K562 (cell line): ENCODE measurements at regions not wholly inside any gene's neighbourhood (a gene's known extent, or its start where the extent isn't known, plus 50 kb on each side); places are given as distances from the start of the nearest gene placed in this dataset.

ENCODE experiments used
- ESRRB ChIP-seq: fragments of 250-450 bp; sonication (Bioruptor Pico); IDR thresholded peaks from 2 replicates; pipeline ENCODE4 v1.5.0; 2020; ENCODE audit warnings: mild to moderate bottlenecking, moderate library complexity, borderline replicate concordance
- EZH2 ChIP-seq: IDR thresholded peaks from 2 replicates; pipeline ENCODE4 v1.6.1; 2012; ENCODE audit warnings: low read depth, mild to moderate bottlenecking, inconsistent platforms, low read length, borderline replicate concordance
- FOS ChIP-seq: IDR thresholded peaks from 3 replicates; pipeline ENCODE4 v1.6.1; 2011; ENCODE audit not compliant: insufficient read length; ENCODE audit errors: extremely low read depth
- HIVEP1 ChIP-seq: fragments of 250-450 bp; sonication (Bioruptor Pico); IDR thresholded peaks from 2 replicates; pipeline ENCODE4 v1.4.0; 2020; ENCODE audit warnings: mild to moderate bottlenecking
- HMGN3 ChIP-seq: IDR thresholded peaks from 2 replicates; pipeline ENCODE4 v1.6.1; 2011; ENCODE audit warnings: borderline replicate concordance, low read depth, mild to moderate bottlenecking, mixed read lengths, low read length; ENCODE audit not compliant: insufficient read length; ENCODE audit errors: extremely low read depth
- JUN ChIP-seq, 2 experiments: sonication (generic) in 1 of 2; formaldehyde crosslinking in 1 of 2; IDR thresholded peaks; 2 replicates each; pipeline versions ENCODE4 v1.6.1 to v1.8.0; 2012 to 2022; ENCODE audit warnings: borderline replicate concordance in 2 of 2, mild to moderate bottlenecking in 2 of 2, improper control_type of control experiment in 1 of 2, low read depth in 1 of 2, low read length in 1 of 2, missing genetic modification reagents in 1 of 2
- JUNB ChIP-seq: fragments of 450-650 bp; formaldehyde crosslinking; conservative IDR thresholded peaks from 2 replicates; pipeline ENCODE4 v1.4.0; 2020; ENCODE audit warnings: mild to moderate bottlenecking
- KDM1A ChIP-seq, 2 experiments: fragments of 450-650 bp; IDR thresholded peaks; 2 replicates each; pipeline ENCODE4 v1.6.1; 2016; ENCODE audit warnings: mild to moderate bottlenecking in 2 of 2
- NKRF ChIP-seq: fragments of 450-650 bp; IDR thresholded peaks from 2 replicates; pipeline ENCODE4 v1.6.1; 2016; ENCODE audit warnings: borderline replicate concordance
- POLR2A ChIP-seq: fragments of 450-650 bp; conservative IDR thresholded peaks from 2 replicates; pipeline ENCODE4 v1.6.1; 2016
- RFX5 ChIP-seq: IDR thresholded peaks from 2 replicates; pipeline ENCODE4 v1.6.1; 2011; ENCODE audit warnings: low read depth, mild to moderate bottlenecking, improper control_type of control experiment, low read length
- ZNF445 ChIP-seq: fragments of 250-450 bp; sonication (Bioruptor Pico); IDR thresholded peaks from 2 replicates; pipeline ENCODE4 v1.4.0; 2020; ENCODE audit warnings: low read depth, mild to moderate bottlenecking, moderate library complexity
- TF ChIP-seq, protein P1 (sequence below), 3 experiments: IDR thresholded peaks in 2 of 3; conservative IDR thresholded peaks in 1 of 3; 2 replicates each; pipeline ENCODE4 v1.5.1; 2011 to 2012; ENCODE audit warnings: low read length in 3 of 3, mild to moderate bottlenecking in 3 of 3, control low read depth in 2 of 3, improper control_type of control experiment in 1 of 3, inconsistent platforms in 1 of 3, low read depth in 1 of 3, mixed read lengths in 1 of 3, moderate library complexity in 1 of 3; ENCODE audit not compliant: insufficient read depth in 2 of 3
- TF ChIP-seq, protein P2 (sequence below): fragments of 250-450 bp; sonication (Bioruptor Pico); IDR thresholded peaks from 2 replicates; pipeline ENCODE4 v1.9.0; 2021; ENCODE audit warnings: mild to moderate bottlenecking

GRCh38 chr14:37650356-37651037 lies 55.1 kb downstream of the TTC6 start:
- TF ChIP-seq JUNB (CRISPR knock-in tag): no peak
- TF ChIP-seq, protein P1, sequence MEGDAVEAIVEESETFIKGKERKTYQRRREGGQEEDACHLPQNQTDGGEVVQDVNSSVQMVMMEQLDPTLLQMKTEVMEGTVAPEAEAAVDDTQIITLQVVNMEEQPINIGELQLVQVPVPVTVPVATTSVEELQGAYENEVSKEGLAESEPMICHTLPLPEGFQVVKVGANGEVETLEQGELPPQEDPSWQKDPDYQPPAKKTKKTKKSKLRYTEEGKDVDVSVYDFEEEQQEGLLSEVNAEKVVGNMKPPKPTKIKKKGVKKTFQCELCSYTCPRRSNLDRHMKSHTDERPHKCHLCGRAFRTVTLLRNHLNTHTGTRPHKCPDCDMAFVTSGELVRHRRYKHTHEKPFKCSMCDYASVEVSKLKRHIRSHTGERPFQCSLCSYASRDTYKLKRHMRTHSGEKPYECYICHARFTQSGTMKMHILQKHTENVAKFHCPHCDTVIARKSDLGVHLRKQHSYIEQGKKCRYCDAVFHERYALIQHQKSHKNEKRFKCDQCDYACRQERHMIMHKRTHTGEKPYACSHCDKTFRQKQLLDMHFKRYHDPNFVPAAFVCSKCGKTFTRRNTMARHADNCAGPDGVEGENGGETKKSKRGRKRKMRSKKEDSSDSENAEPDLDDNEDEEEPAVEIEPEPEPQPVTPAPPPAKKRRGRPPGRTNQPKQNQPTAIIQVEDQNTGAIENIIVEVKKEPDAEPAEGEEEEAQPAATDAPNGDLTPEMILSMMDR (IDR thresholded peaks at IDR 0.05 in 2 of 3, conservative IDR thresholded peaks at IDR 0.05 in 1 of 3; ENCODE audit: insufficient read depth in 2 of 3, low read depth in 1 of 3, low read length in 3 of 3): no peak
- no peak for TF ChIP-seq ZNF445
- TF ChIP-seq FOS: no peak
- TF ChIP-seq, protein P2, sequence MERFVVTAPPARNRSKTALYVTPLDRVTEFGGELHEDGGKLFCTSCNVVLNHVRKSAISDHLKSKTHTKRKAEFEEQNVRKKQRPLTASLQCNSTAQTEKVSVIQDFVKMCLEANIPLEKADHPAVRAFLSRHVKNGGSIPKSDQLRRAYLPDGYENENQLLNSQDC (CRISPR knock-in tag): no peak
- no peak for TF ChIP-seq POLR2A
- TF ChIP-seq NKRF: no peak
- no peak for TF ChIP-seq HMGN3
- TF ChIP-seq EZH2: no peak
- no peak for TF ChIP-seq RFX5
- no peak for TF ChIP-seq HIVEP1 (CRISPR knock-in tag)
- TF ChIP-seq JUN (IDR thresholded peaks at IDR 0.05; ENCODE audit: borderline replicate concordance, low read depth, low read length): no peak
- no peak for TF ChIP-seq JUN (CRISPR knock-in tag; IDR thresholded peaks at IDR 0.05; ENCODE audit: borderline replicate concordance)
- no peak for TF ChIP-seq ESRRB (CRISPR knock-in tag)
- TF ChIP-seq KDM1A (IDR thresholded peaks at IDR 0.05): no peak
